Fibroblast of lung (primary cell): ENCODE measurements at regions not wholly inside any gene's neighbourhood (a gene's known extent, or its start where the extent isn't known, plus 50 kb on each side); places are given as distances from the start of the nearest gene placed in this dataset.
"Not testable (repeated sequence)": the region's sequence is repeated elsewhere in the genome, so short reads cannot be mapped to it uniquely, and the experiment has no call there.

ENCODE experiments used
- DNase-seq, 2 donors: peaks; one replicate each; pipeline versions ENCODE4 v3.0.0 to v3.0.0-alpha.2; 2010; ENCODE audit warnings: low read depth in 2 of 2
- H2AFZ ChIP-seq: 2 replicates; pipeline ENCODE4 v1.5.1; 2012; ENCODE audit warnings: low read length, control low read depth, inconsistent platforms
- H3K27ac ChIP-seq: 2 replicates; pipeline ENCODE4 v1.5.1; 2011; ENCODE audit warnings: low read length, control low read depth; ENCODE audit not compliant: insufficient read depth
- H3K27me3 ChIP-seq: 2 replicates; pipeline ENCODE4 v1.5.1; 2011; ENCODE audit warnings: mild to moderate bottlenecking, low read length; ENCODE audit not compliant: control insufficient read depth, insufficient read depth
- H3K36me3 ChIP-seq: 2 replicates; pipeline ENCODE4 v1.5.1; 2011; ENCODE audit warnings: low read length; ENCODE audit not compliant: control insufficient read depth, insufficient read depth
- H3K4me1 ChIP-seq: 2 replicates; pipeline ENCODE4 v1.5.1; 2011; ENCODE audit warnings: low read length; ENCODE audit not compliant: control insufficient read depth, insufficient read depth; ENCODE audit errors: extremely low read depth
- H3K4me2 ChIP-seq: 2 replicates; pipeline ENCODE4 v1.5.1; 2011; ENCODE audit warnings: low read length, control low read depth; ENCODE audit not compliant: insufficient read depth; ENCODE audit errors: extremely low read depth
- H3K4me3 ChIP-seq, 4 experiments: fragments of 200-600 bp in 1 of 4; sonication (generic) in 1 of 4; replicated peaks in 1 of 4; 2 replicates each; pipeline ENCODE4 v1.5.1; 2011 to 2016; ENCODE audit warnings: low read length in 4 of 4, low read depth in 3 of 4, mild to moderate bottlenecking in 3 of 4, control low read depth in 2 of 4, inconsistent platforms in 1 of 4, mixed read lengths in 1 of 4; ENCODE audit not compliant: insufficient read depth in 1 of 4; ENCODE audit errors: control extremely low read depth in 1 of 4
- H3K79me2 ChIP-seq: 2 replicates; pipeline ENCODE4 v1.5.1; 2012; ENCODE audit warnings: mild to moderate bottlenecking, low read length, inconsistent platforms; ENCODE audit not compliant: control insufficient read depth, insufficient read depth
- H3K9ac ChIP-seq: 2 replicates; pipeline ENCODE4 v1.5.1; 2011; ENCODE audit warnings: mild to moderate bottlenecking, low read length, control low read depth; ENCODE audit not compliant: insufficient read depth
- H3K9me3 ChIP-seq: 2 replicates; pipeline ENCODE4 v1.5.1; 2012; ENCODE audit warnings: low read depth, low read length; ENCODE audit not compliant: control insufficient read depth, insufficient read depth
- H4K20me1 ChIP-seq: 2 replicates; pipeline ENCODE4 v1.5.1; 2011; ENCODE audit warnings: low read length; ENCODE audit not compliant: control insufficient read depth, insufficient read depth; ENCODE audit errors: extremely low read depth
- EZH2 ChIP-seq: IDR thresholded peaks from 2 replicates; pipeline ENCODE4 v1.5.1; 2012; ENCODE audit warnings: low read length, control low read depth, mild to moderate bottlenecking; ENCODE audit errors: missing control alignments
- TF ChIP-seq, protein P1 (sequence below), 2 donors: IDR thresholded peaks in 1 of 2; conservative IDR thresholded peaks in 1 of 2; 1 replicate in 1 of 2; 2 replicates in 1 of 2; pipeline ENCODE4 v1.5.1; 2011 to 2012; ENCODE audit warnings: low read length in 2 of 2, control low read depth in 1 of 2, inconsistent platforms in 1 of 2, low read depth in 1 of 2, mild to moderate bottlenecking in 1 of 2

DNA sequence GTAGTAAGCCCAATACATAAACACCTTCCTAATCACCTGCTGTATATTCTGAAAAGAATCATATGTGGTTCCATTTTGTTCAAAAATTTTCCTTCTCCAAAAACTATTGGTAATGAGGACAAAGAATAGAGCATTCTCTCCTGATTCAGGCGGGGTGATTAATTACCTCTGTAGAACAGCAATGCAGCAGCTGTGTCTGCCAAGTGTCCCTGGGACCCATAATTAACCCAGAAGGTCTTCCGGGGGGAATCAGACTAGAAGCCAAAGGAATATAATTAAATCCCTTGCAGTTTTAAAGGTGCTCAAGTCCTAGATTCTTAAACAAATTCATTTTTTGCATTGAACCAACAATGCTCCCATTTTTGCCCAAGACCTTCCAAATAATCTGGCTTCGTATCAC is 60.3 kb upstream of the ABLIM1 start:
- Histone ChIP-seq H3K79me2 (no peaks in the 10 kb centered on the region), H3K36me3 (no peaks in the 10 kb centered on the region), H3K4me1 (peaks cover 6% of the 10 kb centered on the region), H2AFZ (no peak overlapping the region), H3K9ac (no peak overlapping the region), H3K4me2 (no peak overlapping the region), H4K20me1 (no peaks in the 10 kb centered on the region), H3K27ac (no peak overlapping the region), H3K4me3 (no peak overlapping the region), H3K9me3 (no peaks in the 10 kb centered on the region), H3K27me3 (no peaks in the 10 kb centered on the region)
- peak in 1 of 2 donors; percentile 46 for DNase-seq
- no peak for TF ChIP-seq EZH2
- TF ChIP-seq, protein P1, sequence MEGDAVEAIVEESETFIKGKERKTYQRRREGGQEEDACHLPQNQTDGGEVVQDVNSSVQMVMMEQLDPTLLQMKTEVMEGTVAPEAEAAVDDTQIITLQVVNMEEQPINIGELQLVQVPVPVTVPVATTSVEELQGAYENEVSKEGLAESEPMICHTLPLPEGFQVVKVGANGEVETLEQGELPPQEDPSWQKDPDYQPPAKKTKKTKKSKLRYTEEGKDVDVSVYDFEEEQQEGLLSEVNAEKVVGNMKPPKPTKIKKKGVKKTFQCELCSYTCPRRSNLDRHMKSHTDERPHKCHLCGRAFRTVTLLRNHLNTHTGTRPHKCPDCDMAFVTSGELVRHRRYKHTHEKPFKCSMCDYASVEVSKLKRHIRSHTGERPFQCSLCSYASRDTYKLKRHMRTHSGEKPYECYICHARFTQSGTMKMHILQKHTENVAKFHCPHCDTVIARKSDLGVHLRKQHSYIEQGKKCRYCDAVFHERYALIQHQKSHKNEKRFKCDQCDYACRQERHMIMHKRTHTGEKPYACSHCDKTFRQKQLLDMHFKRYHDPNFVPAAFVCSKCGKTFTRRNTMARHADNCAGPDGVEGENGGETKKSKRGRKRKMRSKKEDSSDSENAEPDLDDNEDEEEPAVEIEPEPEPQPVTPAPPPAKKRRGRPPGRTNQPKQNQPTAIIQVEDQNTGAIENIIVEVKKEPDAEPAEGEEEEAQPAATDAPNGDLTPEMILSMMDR (conservative IDR thresholded peaks at IDR 0.05 in 1 of 2, IDR thresholded peaks at IDR 0.05 in 1 of 2; ENCODE audit: low read depth in 1 of 2, low read length in 2 of 2): no peak

- no peak for TF ChIP-seq EZH2
- TF ChIP-seq, protein P1 (conservative IDR thresholded peaks at IDR 0.05 in 1 of 2, IDR thresholded peaks at IDR 0.05 in 1 of 2; ENCODE audit: low read depth in 1 of 2, low read length in 2 of 2): no peak
- Histone ChIP-seq H3K4me2 (no peak overlapping the region), H3K36me3 (no peaks in the 10 kb centered on the region), H3K4me3 (no peak overlapping the region), H3K27ac (no peak overlapping the region), H3K27me3 (no peaks in the 10 kb centered on the region), H4K20me1 (no peaks in the 10 kb centered on the region), H2AFZ (no peak overlapping the region), H3K9ac (no peak overlapping the region), H3K79me2 (no peaks in the 10 kb centered on the region), H3K9me3 (no peaks in the 10 kb centered on the region), H3K4me1 (no peaks in the 10 kb centered on the region)
- no peak for DNase-seq
Observed at GRCh38 chr10:114719311-114719710, 61.2 kb upstream of the ABLIM1 start.

- not testable (repeated sequence) for H2AFZ ChIP-seq, H3K36me3 ChIP-seq, H4K20me1 ChIP-seq, H3K27ac ChIP-seq, H3K9me3 ChIP-seq, H3K4me2 ChIP-seq, H3K79me2 ChIP-seq, H3K27me3 ChIP-seq, H3K4me3 ChIP-seq, H3K4me1 ChIP-seq, DNase-seq, H3K9ac ChIP-seq
Observed at GRCh38 chr10:114720023-114720422, 61.9 kb upstream of the ABLIM1 start.
